Kidney (tissue), 13 donors: ENCODE measurements at regions not wholly inside any gene's neighbourhood (a gene's known extent, or its start where the extent isn't known, plus 50 kb on each side); places are given as distances from the start of the nearest gene placed in this dataset.

Experiments
- DNase-seq, 5 donors: peaks; one replicate each; pipeline ENCODE4 v3.0.0-alpha.2; 2013 to 2020
- FAIRE-seq: peaks from 2 replicates; lab custom pipeline; 2012; peaks lifted over from hg19 to GRCh38; lab: Jason Lieb, UNC
- H3K27ac ChIP-seq, 2 donors: one replicate each; pipeline ENCODE4 v1.7.0; 2013; ENCODE audit warnings: low read depth in 2 of 2, low read length in 2 of 2, inconsistent platforms in 1 of 2
- H3K27me3 ChIP-seq: one replicate; pipeline ENCODE4 v1.7.1; 2013; ENCODE audit warnings: low read length, inconsistent platforms; ENCODE audit not compliant: control insufficient read depth, insufficient read depth
- H3K36me3 ChIP-seq, 3 donors: one replicate each; pipeline versions ENCODE4 v1.7.0 to v1.7.1; 2013; ENCODE audit warnings: low read length in 3 of 3, control low read depth in 1 of 3, inconsistent platforms in 1 of 3; ENCODE audit not compliant: insufficient read depth in 3 of 3, control insufficient read depth in 2 of 3
- H3K4me1 ChIP-seq, 3 donors: one replicate each; pipeline versions ENCODE4 v1.7.0 to v1.7.1; 2013; ENCODE audit warnings: low read length in 3 of 3, inconsistent platforms in 1 of 3, low read depth in 1 of 3; ENCODE audit not compliant: control insufficient read depth in 2 of 3, insufficient read depth in 2 of 3
- H3K4me3 ChIP-seq, 3 donors: one replicate each; pipeline versions ENCODE4 v1.7.0 to v1.8.1; 2013; ENCODE audit warnings: low read length in 3 of 3, control low read depth in 1 of 3, inconsistent platforms in 1 of 3
- H3K9ac ChIP-seq, 3 donors: one replicate each; pipeline versions ENCODE4 v1.7.0 to v1.7.1; 2013; ENCODE audit warnings: low read length in 3 of 3, control low read depth in 1 of 3, inconsistent platforms in 1 of 3
- H3K9me3 ChIP-seq, 3 donors: one replicate each; pipeline versions ENCODE4 v1.7.0 to v1.7.1; 2013; ENCODE audit warnings: low read length in 3 of 3, control low read depth in 1 of 3, inconsistent platforms in 1 of 3; ENCODE audit not compliant: control insufficient read depth in 2 of 3, insufficient read depth in 1 of 3
- intact Hi-C: fragments of 100-400 bp; cut with DNase I; formaldehyde crosslinking; loops from one replicate; pipeline ENCODE4 v1.11.1; 2022
- TF ChIP-seq, protein P1 (sequence below): IDR thresholded peaks from 3 replicates; pipeline ENCODE4 v1.5.1; 2012; ENCODE audit warnings: mild to moderate bottlenecking, moderate library complexity, borderline replicate concordance; ENCODE audit not compliant: insufficient read depth; ENCODE audit errors: extremely low read depth
- donor health status: control.
- donor health status: control.
- donor health status: control.
- donor health status: control.
- donor health status: control.
- donor health status: DM: yes; HTN: yes; CAD: no.
- donor health status: Normal renal cell carcinoma (clear cell type).

DNA sequence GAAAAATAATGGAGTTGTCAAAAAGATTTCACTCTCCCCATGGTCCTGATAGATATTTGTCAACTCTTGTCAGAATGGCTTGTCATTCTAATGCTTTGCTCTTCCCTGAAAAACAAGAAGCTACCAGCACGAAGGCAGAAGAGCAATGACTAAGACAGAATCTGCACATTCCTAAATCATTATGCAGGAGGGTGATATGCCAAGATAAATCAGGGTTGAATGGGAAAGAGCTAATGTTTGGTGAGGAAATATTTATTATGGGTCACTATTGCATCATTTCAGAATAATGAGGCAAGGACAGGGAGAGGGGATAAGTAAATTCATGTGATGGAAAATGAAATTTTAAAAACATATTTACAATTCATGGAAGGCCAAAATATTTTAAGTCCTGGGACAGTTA lies 297.5 kb upstream of the XYLT1 start:
- DNase-seq (no peak), FAIRE-seq (no peak)
- Histone ChIP-seq H3K9ac (no peak overlapping the region), H3K27me3 (no peaks in the 10 kb centered on the region), H3K36me3 (no peaks in the 10 kb centered on the region), H3K4me1 (no peaks in the 10 kb centered on the region), H3K4me3 (no peak overlapping the region), H3K9me3 (no peaks in the 10 kb centered on the region), H3K27ac (no peak overlapping the region)
- TF ChIP-seq, protein P1, sequence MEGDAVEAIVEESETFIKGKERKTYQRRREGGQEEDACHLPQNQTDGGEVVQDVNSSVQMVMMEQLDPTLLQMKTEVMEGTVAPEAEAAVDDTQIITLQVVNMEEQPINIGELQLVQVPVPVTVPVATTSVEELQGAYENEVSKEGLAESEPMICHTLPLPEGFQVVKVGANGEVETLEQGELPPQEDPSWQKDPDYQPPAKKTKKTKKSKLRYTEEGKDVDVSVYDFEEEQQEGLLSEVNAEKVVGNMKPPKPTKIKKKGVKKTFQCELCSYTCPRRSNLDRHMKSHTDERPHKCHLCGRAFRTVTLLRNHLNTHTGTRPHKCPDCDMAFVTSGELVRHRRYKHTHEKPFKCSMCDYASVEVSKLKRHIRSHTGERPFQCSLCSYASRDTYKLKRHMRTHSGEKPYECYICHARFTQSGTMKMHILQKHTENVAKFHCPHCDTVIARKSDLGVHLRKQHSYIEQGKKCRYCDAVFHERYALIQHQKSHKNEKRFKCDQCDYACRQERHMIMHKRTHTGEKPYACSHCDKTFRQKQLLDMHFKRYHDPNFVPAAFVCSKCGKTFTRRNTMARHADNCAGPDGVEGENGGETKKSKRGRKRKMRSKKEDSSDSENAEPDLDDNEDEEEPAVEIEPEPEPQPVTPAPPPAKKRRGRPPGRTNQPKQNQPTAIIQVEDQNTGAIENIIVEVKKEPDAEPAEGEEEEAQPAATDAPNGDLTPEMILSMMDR = no peak
- intact Hi-C loops = no loop called here

DNA sequence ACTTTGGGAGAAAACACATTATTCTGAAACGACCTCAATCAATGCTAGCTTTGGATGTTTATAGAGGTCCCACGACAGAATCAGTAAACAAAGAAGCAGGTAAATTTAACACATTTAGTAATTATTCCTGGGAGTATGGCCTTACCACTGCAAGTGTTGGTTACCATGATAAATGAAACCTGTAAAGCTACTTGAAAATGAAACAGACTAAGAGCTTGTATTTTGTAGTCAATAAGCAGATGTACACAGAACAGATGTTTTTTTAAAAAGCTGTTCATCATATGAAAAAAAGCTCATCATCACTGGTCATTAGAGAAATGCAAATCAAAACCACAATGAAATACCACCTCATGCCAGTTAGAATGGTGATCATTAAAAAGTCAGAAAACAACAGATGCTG lies 295.3 kb upstream of the XYLT1 start:
- H3K36me3 ChIP-seq = no peaks in the 10 kb centered on the region
- H3K9me3 ChIP-seq = no peaks in the 10 kb centered on the region
- H3K9ac ChIP-seq = no peak overlapping the region
- no peak overlapping the region for H3K4me3 ChIP-seq
- intact Hi-C loops = no loop called here
- no peaks in the 10 kb centered on the region for H3K27me3 ChIP-seq
- TF ChIP-seq, protein P1 = no peak
- FAIRE-seq = no peak
- no peaks in the 10 kb centered on the region for H3K4me1 ChIP-seq
- no peak overlapping the region for H3K27ac ChIP-seq
- DNase-seq = no peak

DNA sequence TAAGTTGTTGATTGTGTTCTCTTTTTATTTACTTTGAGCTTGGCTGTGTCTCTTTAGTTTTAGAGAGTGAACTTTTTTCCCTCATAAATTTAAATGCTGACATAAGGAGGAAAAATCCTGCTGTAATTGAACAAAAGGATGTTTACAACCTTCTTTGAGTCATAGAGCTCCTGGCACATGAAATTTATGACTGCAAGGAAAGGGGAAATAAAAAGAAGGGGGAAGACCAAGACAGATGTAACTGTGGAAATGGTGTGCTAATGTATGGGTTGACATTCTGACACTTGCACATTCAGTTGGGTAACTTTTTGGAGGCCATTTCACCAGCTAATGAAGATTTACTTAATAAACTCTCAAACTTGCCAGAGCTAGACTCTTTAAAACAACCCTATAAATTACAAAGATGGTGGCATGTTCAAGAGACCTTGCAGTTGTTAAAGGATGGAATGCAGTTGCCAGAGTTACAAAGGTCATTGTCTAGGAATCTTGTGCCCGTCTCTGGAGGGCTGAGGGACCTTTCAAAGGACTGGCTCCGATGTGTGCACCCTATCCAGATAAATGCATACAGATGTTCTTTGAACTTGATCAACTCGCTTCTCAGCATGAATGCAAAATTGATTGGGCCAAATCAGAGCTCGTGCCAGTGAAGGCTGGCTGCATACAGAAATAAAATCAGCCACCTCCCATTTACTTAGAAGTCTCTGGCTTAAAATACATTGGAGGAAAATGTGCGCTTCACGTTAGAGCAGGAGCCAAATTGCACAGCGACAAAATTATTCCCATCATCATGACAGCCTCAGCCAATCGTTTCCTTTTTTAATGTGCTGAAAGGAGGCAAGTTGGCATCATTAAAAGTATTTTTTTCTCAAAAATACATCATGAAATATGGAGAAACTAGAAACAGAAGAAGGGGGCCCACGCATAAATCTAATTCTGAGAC lies 289.0 kb upstream of the XYLT1 start:
- intact Hi-C loops = no loop called here
- no peaks in the 10 kb centered on the region for H3K27me3 ChIP-seq
- H3K36me3 ChIP-seq = no peaks in the 10 kb centered on the region
- peak in 3 of 5 donors; percentile 29 to 68 (median 63) for DNase-seq
- no peak overlapping the region for H3K9ac ChIP-seq
- H3K4me1 ChIP-seq = no peaks in the 10 kb centered on the region
- TF ChIP-seq, protein P1 = no peak
- H3K9me3 ChIP-seq = peaks cover 0 to 3% (median 0%) of the 10 kb centered on the region in 3 donors
- no peak overlapping the region for H3K27ac ChIP-seq
- no peak for FAIRE-seq
- no peak overlapping the region for H3K4me3 ChIP-seq
